EL (cell line): ENCODE measurements at regions not wholly inside any gene's neighbourhood (a gene's known extent, or its start where the extent isn't known, plus 50 kb on each side); places are given as distances from the start of the nearest gene placed in this dataset.
"Not testable (repeated sequence)": the region's sequence is repeated elsewhere in the genome, so short reads cannot be mapped to it uniquely, and the experiment has no call there.

ENCODE experiments used
- DNase-seq: peaks from one replicate; pipeline ENCODE4 v3.0.0-alpha.2; 2016

DNA sequence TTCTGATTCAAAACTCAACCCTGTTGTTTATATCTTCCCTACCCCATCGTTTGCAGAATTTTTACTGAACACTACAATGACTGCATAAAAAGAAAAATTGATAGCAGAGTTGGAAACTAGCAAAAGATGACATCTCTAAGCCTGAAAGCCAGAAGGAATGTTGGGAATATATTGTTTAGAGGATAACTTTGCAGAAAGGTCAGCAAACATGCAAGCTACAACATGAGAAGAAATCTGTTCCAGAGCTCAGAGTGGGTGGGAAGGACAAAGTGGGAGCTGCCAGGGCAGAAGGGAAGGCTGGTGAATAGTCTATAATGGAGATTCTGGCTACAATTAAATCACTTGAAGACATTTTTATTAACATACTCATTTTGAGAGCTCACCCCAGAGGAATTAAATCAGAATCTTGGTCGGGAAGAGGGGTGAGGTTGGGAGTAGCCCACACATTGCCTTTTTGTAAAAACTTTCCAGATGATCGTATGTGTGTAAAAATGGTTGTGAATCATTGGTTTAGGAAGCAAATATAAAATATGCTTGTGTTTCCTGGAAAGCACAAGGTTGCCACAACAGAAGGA is 574.8 kb downstream of the FLRT2 start:
- no peak for DNase-seq

DNA sequence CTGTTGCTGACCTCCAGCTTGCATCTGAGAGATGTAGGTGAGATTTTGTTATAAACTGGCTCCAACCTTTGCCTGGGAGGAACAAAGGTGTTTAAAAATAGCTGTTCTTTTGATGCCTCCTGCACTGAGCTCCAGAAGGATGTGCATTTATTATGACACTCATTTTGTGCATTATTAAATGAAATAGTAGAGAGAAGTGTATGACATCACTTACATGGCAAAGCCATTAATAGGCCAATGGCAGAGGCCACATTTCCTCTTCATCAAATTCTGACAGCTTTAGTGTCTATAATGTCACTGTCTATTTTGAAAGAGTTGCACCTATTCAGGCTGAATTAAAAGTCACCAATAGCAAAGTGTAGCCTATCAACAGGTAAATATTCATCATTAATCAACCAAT is 564.6 kb downstream of the FLRT2 start:
- DNase-seq = no peak

DNA sequence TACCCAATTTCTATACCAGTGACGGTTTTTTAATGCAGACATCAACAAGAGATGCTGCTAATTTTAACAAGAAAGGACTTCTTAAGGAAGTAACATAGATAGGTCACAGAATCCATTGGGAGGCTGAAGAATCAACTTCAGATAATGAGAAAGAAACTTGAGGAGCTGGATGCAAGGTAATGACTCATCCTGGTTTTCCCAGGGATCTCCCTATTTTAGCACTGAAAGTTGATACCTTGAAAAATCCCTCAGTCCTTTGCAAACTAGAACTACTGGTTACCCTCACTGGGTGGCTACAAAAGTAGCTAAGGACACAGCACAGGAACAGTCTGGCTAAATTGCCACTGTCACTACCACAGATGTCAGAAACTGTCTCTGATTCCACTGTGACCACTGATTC is 561.9 kb downstream of the FLRT2 start:
- no peak for DNase-seq

DNA sequence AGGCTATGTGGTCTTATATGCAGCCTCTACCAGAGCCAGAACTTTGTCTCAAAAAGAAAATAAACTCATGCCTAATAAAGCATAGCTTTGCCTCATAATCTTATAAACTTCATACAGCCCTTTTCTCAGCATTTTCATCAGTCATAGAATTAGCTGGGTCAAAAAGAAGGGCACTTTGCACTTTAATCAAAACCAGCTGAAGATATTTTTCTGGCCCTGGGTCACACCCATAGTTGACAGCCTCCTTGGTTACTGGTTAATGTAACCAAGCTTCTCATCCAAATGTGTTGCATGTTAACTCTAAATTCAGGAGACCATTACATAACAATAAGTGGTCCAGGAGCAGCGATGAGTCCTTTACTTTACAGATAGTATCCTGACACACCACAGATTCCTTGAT is 558.2 kb downstream of the FLRT2 start:
- no peak for DNase-seq

DNA sequence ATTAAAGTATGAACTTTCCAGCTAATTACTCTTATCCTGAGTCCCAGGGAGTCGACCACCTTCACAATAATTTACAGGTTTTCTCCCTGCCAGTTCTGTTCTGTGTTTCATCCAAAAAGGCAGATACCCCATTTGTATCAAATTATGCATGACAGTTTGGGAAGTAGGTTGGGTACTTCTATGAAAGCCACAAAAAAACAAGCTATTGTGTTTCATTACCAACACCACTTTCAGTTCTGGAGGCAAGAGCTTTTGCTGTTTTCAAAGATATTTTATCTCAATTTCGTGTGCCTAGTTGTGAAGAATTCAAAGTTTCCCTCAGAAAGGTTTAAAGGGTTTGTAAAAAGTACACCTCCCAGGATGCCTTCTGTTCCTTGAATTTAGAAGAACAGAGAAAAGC is 557.4 kb downstream of the FLRT2 start:
- no peak for DNase-seq

DNA sequence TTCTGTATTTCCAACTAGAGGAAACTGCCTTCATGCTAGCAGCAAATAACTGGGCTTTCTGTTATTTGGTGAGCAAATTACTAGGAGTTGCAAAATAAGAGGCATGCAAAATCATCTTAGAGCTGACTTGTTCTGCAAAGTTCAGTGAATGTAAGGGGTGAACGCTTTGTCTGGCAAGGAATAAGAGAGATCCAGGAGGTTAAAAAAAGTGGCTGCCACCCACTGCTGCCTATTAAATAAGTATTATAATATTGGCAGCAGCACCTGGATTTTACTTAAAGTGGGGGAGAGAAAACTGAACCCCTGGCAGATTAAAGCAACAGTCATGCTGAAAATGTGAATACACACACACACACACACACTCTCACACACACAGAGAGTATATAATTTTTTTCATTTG is 557.0 kb downstream of the FLRT2 start:
- DNase-seq = no peak

DNA sequence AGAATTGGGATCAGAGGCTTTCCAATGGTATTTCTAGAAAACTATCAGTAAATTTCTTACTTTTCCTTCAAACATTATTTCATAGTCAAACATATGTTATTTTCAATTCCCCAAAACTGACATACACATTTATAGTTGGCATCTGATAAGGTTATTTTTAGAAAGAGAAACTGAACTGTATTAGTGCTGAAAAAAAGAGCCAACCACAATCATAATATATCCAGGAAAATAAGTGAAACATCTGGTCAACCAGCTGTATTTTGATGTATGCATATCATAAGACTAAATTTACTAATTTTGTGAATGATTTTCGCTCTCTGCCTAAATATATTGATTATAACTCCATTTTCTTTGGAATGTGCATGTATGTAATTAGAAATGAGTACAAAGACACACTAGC is 554.2 kb downstream of the FLRT2 start:
- no peak for DNase-seq

DNA sequence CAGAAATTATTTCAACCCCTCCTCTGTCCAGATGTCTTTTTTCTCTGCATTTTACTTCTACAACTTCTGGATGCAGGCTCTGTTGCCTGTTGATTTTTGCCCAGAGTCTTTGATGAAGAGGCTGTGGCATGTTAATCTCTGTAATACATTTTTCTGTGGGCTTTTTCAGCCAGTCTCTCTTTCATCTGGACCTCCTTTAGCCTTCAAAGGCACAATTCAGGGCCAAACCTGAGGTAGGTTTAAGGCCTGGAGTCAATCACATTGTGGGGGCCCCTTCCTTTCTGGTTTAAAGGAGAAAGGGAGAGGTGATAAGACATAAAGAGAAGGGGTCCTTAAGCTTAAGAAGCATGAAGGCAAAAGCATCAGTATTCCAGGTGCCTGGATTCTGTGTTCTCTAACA is 553.7 kb downstream of the FLRT2 start:
- no peak for DNase-seq

DNA sequence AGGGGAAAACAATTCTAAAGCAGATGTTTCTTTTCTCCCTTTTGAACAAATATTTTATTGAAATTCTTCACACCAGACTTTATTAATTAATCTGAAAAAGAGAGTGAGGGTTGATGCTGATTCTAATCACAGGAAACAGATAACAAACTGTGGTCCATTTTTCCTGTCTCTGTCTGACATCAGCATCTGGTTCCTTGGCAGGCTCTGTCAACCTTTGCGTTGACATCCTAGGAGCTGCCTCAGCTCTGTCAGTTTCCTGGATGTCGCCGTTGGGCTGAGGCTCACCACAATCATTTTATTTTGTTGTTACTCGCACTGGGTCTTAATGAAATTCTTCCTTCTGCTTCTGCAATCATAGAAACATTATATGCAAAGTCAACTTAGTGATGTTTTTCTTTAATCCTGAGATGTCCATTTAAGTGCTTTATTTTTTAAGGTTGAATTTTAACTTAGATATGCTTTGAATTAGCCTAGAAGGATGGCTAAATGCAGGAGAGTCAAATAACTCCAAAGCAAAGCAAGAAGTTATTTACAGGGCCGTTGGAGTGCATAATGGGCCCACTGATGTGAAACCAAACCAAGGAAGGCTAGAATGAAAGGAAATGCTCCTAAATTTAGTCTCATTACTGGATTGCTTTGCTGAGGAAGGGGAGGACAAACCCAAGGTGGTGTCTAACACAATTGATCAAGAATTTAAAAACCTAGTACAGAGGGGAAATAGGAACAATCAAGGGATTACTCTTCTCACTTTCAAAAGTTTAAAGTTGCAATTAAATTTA is 542.4 kb downstream of the FLRT2 start:
- DNase-seq = no peak

DNA sequence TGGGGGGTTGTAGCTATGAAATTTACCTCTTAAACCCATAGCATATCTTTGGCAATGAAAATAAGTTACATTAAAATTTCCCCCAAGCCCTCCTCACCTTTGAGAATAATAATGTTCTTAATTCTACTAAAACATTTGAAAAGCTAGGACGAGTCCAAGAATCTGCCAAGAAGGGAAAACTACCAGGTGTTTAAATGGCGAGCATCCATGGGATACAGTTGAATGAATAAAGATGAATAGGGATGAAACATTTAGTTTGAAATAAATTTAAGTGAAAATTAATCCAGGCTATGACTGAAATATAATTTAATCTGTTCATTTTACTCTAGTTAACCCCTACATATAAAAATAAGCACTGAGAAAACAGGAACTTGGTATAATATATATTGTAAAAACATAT is 536.7 kb downstream of the FLRT2 start:
- no peak for DNase-seq

DNA sequence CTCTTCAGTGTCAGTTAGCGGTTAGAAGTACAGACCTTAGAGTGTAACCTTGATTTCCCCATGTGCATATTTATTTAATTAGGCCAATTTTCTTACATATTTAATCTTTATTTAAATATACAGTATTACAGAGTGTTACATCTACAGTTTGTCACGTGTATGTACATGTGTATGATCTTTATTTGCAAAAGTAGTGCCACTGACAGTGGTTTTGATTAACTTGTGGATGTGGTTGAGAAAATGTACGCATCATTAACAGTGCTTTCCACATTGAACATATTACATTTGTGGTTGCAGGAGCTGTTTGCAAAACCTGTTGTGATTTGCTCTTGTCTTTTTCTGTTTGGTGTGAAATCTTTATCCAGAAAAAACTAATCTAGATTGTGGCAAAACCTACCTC is 535.5 kb downstream of the FLRT2 start:
- no peak for DNase-seq

DNA sequence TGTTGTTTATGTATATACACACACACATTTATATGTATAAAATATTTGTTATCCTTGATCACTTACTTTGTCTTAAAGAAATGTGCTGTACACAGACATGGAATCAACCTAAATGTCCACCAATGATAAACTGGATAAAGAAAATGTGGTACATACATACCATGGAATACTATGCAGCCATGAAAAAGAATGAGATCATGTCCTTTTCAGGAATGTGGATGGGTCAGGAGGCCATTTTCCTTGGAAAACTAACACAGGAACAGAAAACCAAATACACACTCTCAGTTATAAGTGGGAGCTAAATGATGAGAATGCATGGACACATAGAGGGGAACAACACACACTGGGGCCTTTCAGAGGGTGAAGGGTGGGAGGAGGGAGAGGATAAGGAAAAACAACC is 534.7 kb downstream of the FLRT2 start:
- not testable (repeated sequence) for DNase-seq

DNA sequence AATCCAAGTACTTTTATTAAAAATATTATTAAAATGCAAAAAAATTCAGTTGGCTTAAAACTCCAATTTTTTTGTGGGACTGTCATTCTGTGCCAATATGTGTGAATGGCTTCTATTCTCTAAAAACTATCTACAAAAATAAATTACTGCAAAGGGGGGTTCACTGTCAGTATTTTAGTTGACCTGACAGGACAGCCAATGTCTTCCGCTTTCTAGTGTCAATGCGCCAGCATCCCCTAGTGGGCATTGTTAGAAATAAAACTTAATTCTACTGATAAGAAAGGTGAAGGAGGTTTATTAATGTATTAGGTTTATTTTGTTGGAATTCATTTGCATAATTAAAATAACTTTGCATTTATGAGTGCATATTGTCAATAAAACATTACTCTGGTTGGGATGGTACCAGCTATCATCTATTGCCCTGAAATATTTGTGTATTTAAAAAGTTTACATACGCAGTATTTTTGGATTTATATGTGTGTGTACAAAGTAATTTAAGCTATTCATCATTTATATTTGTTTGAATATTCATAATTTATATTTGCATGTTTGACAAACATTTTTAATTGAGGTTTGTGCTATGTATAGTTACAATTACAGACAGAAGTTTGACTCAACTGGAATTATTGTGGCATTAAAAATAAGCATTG is 527.2 kb downstream of the FLRT2 start:
- DNase-seq = peak; percentile 30

DNA sequence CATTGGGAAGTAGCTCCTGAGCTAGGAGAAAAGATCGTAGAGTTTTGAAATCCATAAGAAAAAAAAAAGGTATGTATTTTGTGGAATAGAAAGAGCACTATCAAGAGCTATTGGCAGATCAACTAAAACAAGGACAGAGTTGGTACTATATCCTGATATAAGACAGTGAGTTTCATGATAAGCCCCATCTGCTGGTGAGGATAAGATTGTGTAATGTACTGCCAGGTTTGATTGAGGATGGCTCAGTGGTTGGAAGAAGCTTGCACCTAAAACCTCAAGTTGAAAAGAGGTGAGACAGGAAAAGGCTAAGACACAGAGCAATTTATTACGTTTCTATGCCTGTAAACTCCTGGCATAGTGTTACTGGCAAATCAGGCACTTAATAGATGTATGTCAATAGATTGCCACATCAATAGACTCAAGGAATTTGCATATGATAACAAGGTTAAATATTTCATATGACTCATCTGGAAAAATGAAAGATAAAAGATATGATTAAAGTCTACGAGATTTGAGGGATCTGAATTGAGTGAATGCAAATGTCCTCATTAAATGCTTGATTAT is 525.6 kb downstream of the FLRT2 start:
- peak; percentile 12 for DNase-seq

DNA sequence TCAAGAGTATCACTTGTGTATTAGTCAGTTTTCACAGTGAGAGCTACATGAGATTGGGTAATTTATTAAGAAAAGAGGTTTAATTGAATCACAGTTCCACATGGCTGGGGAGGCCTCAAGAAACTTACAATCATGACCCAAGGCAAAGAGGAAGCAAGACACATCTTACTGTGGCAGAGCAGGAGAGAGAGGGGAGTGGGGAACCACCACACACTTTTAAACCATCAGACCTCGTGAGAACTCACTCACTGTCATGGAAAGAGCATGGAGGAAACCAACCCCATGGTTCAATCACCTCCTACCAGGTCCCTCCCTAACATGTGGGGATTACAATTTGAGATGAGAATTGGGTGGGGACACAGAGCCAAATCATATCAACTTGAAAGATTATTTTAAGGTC is 522.9 kb downstream of the FLRT2 start:
- DNase-seq = no peak

DNA sequence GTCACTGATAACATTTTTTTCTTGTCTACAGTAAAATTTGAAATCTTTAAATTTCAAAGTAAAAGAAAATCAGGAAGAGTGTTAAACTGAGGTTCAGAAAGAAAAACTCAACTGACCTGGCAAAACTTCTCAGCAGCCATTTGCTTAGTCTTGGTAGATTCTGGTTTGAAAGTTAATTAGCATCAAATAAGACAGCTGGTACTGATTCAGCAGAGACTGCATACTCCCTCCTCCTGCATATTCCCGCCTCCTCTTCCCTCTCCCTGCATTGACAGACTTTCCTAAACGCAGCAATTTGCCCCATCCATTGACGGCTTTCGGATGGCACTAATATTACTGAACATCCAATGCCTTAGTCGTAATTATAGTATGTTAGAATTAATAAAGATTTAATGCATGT is 520.8 kb downstream of the FLRT2 start:
- DNase-seq = no peak

DNA sequence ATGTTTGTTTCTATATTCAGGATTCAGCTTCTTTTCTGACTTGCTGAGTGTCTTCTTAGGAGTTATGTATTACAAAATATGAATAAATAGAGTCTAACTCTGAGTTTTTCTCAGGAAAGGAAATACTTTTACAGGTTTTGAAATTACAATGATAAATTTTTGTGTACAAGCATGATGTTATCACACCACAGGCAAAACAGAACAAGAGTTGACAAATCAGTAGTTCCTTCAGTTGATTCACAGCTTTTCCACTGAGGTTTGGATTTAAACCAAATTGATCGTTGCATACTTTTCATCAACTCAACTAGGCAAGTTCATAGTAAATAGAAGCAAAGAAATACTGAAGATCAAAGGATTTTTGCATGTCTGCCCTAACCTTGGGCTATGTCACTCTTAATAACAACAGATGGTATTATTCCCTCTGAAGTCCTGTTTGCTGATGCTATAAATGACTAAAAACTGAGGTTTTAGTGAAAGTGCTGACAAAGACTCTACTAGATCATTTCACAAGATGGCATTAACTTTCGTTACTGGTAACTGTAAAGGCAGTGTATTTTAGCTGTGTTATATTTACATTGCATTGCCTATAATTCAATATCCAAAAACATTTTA is 520.2 kb downstream of the FLRT2 start:
- DNase-seq = no peak

DNA sequence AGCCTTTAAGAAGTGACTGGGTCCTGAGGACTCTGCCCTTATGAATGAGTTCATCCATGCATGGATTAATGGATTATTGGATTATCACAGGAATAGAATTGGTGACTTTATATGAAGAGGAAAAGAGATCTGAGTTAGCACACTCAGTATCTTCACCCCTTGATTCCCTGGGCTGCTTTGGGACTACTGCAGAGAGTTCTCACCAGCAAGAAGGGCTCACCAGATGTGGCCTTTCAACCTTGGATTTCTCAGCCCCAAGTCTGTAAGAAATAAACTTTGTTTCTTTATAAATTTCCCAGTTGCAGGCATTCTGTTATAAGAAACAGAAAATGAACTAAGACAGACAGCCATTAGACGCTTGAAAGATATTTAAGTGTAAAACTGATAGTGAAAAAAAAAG is 509.2 kb downstream of the FLRT2 start:
- DNase-seq = no peak

DNA sequence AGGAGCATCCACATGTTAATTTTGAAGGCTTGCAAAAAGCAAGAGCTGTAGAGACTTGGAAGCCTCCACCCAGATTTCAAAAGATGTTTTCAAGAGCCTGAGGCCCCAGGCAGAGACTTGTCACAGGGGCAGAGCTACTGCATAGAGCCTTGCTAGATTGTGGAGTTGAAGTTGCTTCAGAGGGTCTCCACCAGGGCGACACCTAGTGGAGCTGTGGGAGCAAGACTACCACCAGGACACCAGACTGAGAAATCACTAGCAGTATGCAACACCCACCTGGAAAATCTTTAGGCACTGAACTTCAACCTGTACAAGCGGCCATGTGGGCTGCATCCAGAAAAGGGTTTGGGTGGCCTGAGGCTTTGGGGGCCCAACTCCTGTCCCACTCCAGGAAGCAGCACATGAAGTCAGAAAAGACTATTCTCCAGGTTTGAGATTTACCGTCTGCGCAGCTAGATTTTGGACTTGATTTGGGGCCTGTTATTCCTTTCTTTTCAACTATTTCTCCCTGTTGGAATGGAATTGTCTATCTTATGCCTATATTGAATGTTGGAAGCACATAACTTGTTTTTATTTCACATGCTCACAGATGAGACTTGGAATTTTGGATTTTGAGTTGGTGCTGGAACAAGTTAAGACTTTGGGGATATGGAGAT is 508.6 kb downstream of the FLRT2 start:
- DNase-seq = peak; percentile 52

DNA sequence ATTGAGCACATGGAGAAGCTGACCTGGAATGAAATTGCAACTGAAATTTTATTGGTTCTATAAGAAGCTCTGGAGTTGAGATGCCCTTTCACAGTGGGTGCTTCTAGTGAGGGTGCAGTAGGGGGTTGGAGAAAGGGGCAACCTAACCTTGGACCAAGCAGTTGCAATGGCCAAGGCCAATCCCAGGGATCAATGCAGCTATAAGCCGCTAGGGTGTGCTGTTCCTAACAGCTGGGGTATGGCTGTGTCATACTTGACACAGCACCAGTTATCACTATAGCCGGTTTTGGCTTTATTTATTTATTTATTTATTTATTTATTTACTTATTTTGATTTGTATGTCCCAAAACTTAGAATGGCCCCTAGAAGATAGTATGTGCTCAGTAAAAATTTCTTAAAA is 505.9 kb downstream of the FLRT2 start:
- DNase-seq = no peak

DNA sequence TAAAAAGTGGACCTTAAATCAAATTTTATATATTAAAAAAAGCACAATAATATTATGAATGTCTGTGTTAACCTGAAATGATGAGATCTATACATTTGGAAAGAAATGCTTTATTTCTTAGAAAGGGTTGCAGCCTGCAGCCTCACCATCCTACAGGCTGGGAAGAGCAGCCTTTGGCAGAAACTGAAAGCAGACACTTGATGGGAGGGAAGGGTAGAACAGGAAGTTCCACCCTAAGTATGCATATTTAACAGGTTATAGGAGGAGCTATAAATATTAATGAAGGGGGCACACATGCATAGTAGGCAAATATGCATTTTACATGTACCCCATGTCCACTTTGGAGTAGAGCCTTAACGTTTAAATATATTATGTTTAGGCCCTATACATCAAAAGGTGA is 498.0 kb downstream of the FLRT2 start:
- DNase-seq = no peak

DNA sequence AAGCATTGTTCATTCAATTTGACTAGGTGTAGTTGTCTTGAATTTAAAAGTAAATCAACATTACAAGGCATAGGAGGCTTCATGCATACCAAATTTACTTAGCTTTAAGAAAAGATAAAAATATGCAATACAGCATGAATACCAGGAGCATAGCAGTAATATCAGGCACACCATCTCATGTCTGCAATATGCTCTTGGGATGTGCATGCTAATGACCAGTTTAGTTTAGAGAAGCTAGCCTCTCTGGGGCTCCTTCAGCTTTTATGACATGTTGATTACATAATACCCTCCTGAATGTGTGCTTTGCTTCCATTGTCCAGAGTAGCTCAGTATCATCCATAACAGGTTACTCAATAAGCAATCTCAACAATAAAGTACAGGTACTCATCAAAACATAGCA is 497.2 kb downstream of the FLRT2 start:
- no peak for DNase-seq

DNA sequence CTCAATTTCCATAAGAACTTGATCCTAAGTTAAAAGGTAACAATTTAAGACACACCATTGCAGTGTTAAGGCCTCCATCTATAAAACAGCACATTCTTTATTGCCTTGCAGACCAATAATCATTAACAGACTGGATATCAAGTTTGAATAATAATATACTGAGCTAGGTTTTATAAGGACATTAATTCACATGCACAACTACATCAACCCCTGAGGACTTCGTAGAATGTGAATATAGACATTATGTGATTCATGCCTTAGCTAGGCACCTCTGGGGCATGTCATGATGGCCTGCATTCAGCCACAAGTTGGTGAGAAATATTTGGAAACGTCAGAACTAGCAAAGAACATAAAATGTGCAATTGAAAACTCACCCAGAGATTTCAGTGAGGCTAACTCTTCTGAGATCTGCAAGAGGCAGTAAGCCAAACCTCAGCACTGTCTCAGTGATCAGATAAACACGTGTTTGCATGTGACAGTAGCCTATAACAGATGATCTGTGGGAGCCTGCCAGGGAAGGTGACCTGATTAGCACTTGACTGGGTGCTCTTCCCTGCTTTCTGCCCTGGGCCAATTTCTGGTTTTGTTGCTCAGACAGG is 492.2 kb downstream of the FLRT2 start:
- DNase-seq = peak; percentile 86
